GM21367 (cell line): ENCODE measurements at regions not wholly inside any gene's neighbourhood (a gene's known extent, or its start where the extent isn't known, plus 50 kb on each side); places are given as distances from the start of the nearest gene placed in this dataset.
A peak's percentile ranks its signal among the peaks of the same experiment; 100 is the strongest.
"Not testable (repeated sequence)": the region's sequence is repeated elsewhere in the genome, so short reads cannot be mapped to it uniquely, and the experiment has no call there.

Experiments
- ATAC-seq: cut with Tn5 transposase; IDR thresholded peaks from one replicate; pipeline ENCODE4 v1.9.1; 2021; ENCODE audit not compliant: unreplicated experiment

DNA sequence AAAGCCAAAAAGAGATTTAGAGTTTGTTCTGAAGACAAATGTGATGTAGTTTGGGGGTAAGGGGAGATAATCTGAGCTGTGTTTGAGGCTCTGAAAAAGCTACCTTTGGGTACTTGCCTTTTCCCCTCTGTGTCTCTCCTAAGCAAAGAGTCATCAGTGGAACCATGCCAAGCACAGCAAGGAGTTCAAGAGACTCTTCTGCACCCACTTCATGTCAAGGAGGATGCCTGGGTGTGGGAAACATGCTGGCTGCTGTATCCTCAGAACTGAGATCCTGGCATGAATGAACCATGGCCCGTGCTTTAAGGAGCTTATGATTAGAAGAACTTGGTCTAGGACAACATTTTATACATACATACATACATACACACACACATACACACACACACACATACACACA lies 142.9 kb downstream of the NOC3L start:
- no peak for ATAC-seq

DNA sequence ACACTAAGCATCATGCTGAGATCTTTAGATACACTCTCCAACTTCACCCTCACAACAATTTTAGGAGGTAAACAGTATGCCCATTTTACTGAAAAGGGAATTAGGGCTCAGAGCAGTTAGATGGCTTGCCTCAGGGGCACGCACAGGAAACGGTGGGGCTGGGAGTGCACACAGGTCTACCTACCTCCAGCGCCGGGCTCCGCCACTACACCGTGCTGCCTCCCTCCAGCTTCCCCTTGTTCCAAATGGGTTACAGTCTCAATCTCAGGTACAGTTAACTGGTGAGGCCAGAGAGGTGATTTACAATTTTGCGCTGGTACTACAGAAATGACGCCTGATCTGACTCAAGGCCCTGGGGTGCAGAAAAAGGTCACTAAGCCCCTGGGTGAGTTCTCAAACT lies 142.0 kb downstream of the NOC3L start:
- no peak for ATAC-seq

DNA sequence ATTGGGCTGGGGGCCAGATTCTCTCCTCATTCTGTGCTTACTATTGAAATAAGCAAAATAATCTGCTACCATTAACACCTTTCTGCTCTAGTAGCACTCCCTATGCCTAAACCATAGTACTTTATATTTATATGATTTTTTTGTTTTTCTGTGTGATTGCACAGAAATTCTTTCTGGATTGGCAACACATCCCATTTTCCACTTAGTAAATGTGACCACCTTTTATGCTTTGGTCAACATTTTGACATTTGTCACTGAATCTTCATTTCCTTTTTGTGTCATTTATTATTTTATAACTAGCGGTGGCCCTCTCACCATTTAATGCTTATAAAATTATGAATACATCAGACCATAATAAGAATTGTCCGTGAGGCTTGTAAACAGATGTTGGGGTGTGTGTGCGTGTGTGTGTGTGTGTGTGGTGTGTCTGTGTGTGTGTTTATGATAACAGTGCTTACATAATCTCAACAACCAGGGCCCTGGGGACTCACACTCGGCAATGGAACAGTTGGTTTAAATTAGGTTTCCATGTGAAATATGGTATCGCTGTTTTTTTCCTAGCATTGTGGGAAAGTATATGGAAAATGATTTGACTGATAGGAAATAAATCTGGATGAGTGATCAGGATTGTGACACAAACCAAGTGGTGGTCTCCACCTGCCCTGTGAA lies 138.9 kb downstream of the NOC3L start:
- no peak for ATAC-seq

DNA sequence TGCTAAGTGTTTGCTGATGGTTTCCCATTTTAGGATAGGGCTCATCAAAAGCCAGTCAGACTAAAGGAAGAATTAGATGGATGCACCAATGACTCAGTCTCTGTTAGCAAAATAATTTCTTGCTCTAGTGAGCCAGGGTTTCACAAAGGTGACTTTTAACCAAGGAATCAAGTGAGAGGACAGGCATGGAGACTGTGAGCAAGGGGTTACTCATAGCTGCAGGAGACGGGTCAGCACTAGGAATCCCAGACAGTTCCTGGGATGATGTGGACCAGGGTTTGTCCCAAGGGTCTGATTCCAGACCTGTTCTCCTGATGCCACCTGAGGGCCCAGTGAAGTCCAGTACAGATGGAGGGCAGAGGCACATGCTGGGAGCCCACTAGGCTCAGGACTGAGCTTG lies 138.1 kb downstream of the NOC3L start:
- ATAC-seq, result no peak

DNA sequence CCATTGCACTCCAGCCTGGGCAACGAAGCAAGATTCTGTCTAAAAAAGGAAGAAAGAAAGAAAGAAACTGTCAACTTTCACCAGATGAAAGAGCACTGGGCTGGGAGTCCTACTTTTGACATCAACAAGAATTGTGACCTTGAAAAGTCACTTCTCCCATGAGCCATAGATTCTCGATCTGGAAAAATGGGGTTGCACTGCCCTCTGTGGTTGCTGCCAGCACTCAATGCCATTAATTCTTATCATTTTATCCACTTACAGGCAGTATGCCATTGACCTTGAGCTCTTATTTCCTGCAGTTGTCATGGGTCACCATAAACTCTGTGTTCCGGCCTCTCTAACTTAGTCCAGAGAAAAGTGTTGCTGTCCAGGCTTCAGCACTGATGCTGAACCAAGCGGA lies 137.2 kb downstream of the NOC3L start:
- ATAC-seq, result no peak

DNA sequence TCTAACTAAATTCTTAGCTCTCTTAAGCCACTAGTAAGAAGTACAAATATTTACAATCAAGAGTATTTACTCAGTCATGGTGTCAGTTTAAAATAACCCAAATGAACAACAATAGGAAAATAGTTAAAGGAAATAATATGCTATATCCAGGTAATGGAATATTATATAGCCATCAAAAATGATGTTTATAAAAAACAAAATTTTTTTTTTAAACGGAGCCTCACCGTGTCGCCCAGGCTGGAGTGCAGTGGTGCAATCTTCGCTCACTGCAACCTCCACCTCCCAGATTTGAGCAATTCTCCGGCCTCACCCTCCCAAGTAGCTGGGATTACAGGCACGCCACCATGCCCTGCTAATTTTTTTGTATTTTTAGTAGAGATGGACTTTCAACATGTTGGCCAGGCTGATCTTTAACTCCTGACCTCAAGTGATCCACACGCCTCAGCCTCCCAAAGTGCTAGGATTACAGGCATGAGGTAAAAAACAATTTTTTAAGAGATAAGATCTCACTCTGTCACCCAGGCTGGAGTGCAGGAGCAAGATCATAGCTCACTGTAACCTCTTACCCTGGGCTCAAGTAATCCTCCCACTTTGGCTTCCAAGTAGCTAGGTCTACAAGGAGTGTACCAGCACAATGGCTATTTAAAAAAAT lies 132.5 kb downstream of the NOC3L start:
- no peak for ATAC-seq

DNA sequence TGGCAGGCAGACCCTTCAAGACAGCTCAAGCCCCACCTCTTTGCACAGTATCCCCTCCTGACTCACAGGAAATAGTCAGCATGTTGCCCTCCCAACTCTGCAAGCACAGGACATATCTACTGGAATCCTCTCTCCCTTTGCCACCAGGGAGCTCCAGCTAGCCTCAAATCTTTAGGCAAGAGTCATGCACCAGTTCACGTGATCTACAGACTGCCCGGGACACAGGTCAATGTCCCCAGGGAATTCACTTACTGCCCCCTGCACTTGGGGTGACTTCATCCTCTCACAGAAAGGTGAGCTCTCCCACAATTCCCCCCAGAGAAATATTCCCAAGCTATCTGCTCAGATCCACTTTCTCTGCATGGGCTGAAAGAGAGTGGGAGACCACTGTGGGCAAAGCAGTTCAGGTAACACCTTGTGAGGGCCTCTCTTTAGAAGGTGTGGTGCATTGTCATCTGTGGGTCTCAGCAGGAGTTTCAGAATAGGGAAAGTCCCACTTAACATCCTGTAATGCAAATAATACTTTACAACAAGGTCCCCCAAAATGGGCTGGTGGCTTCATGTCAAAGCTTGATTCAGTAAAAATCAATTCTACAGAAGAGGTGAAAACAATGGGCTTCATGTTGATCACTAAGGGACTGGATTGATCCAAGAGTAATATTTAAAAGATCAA lies 129.9 kb downstream of the NOC3L start:
- ATAC-seq, result peak; percentile 53

DNA sequence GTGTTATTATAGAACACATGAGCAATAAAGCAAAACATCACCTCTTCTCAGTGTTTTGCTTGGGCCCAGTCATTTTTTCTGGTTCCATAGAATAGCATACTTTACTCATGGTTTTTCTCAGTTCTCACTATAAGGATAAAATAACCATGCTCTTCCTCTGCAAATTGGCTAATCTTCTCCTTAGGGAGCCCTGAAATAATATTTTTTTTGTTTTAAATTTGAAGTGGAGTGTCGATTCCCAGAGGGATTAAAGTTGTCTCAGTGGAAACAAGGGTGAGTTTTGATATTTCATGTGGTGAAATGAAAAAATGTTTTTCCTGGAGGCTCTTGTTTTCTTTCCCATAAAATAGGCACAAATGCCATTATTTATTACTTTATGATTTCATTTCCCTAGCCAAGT lies 127.3 kb downstream of the NOC3L start:
- ATAC-seq, result no peak

DNA sequence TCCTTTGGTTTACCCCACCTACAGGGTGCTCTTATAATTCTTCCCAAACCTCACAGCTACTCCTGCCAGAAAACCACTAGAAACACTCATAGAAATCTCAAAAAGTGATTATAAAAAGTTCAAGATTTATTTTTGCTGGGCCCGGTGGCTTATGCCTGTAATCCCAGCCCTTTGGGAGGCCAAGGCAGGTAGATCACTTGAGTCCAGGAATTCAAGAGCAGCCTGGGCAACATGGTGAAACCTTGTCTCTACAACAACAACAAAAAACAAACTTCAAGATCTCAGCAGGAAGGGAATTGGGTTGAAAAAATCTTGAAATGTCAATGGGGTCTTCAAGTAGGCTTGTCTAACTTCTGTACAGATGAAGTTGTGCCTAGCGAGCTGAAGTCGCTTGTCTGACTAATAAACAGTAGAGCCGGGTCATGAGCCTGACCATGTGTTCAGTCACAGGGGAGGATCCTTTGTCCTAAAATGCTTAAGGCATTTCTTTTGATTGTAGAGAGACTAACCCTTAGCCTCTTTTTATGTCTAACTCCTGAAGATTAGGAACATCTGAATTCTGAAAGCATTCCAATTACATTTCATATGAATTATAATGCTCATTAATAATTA lies 124.6 kb downstream of the NOC3L start:
- ATAC-seq, result no peak

DNA sequence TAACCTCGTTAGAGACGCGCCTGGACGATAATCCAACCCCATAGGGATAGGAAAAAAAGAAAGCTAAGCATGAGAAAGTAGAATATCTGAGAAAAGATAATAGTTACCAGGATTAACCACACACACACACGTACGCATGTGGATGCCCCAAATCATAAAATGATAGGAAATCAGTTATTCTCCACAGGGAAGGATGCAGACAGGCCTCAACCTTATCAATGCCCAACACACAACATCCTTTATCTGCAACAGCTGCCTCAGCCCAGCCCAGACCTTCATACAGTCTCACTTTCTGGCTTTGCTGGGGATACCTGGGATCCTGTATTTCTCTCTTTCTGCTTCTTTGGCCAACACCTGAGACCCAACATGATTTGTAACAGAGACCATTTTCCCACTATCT lies 123.0 kb downstream of the NOC3L start:
- ATAC-seq, result no peak

DNA sequence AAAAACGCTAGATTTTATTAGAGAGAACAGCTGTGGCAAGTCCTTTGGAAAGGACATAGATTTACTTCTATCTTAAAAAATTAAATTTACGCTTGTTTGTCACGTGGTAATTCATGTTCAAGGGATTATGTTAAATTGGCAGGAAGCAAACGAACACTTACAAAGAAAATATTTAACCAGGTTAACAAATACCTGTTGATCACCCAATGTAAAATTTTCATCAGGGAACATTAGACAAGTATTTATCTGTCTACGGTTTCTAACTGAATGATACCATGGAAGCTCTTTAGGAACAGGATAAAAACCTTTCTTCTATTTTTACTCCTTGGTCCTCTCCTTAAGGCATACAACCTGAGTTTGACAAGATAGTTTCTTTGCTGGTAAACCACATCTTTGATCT lies 122.2 kb downstream of the NOC3L start:
- ATAC-seq, result no peak

DNA sequence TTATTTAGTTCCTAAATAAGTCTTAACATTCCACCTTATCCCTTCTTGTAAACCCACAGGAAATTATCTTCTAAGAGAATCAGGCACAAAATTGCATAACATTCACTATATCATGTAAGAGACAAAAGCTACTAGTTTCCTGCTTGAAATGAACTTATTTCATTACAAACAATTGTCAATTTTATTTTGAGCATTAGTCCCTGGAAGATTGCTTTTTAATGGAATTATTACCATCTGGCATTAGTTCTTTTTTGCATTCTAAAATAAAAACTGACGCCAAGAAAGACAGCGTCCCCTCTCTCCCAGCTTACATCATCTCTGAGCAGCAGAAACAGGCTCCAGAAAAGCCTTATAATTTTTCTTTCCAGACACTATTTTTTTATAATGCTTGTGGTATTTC lies 121.8 kb downstream of the NOC3L start:
- no peak for ATAC-seq

DNA sequence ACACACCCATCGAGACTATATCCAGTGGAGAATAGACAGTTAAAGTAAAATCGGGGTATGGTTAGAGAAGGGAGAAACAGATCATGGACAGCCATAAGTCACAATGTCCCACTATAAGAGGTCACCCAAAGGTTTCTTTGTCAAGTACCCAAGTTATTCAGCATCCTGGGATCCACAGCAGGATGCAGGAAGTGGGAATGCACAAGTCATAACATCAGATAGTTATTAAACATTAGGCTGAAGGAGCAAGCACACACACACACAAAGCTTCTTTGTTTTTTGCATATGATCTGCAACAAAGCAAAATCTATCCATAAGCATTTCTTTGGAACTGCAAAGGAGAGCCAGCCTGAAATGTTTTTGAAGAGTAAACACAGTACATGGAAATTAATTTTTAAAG lies 111.6 kb downstream of the NOC3L start:
- no peak for ATAC-seq

DNA sequence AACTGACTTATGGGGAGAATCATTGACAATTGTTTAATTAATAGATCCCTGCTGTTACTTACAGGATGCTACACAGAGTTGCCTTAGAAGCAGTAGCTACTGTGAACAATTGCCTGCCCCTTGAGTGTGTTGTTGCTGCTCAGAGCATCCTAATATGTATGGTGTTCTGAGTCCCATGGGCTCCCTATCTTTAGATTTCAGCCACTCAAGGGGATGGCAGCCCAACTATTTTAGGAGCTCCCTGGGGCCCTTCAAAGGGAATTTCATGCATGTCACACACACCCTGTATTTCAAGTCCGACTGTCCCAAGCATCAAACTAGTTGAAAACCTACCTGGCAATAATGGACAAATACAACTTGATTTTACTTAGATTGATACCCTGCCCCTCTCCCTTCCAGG lies 111.2 kb downstream of the NOC3L start:
- ATAC-seq, result no peak

DNA sequence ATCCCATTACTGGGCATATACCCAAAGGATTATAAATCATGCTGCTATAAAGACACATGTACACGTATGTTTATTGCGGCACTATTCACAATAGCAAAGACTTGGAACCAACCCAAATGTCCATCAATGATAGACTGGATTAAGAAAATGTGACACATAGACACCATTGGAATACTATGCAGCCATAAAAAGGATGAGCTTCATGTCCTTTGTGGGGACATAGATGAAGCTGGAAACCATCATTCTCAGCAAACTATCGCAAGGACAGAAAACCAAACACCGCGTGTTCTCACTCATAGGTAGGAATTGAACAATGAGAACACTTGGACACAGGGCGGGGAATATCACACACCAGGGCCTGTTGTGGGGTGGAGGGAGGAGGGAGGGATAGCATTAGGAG lies 105.3 kb downstream of the NOC3L start:
- ATAC-seq, result not testable (repeated sequence)

DNA sequence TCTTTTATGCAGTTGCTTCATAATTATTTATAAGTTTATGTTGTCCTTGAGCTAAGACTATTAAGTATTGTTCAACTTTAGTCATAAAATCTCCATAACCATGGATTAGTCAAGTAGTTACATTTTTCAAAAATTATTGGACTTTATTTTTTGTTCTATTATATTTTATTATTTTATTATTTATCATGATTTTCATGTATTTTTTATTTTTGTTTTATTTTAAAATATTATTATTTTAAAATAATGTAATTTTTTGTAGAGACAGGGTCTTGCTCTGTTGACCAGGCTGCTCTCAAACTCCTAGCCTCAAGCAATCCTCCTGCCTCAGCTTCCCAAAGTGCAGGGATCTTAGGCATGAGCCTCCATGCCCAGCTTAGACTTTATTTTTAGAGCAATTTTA lies 102.3 kb downstream of the NOC3L start:
- ATAC-seq, result no peak

DNA sequence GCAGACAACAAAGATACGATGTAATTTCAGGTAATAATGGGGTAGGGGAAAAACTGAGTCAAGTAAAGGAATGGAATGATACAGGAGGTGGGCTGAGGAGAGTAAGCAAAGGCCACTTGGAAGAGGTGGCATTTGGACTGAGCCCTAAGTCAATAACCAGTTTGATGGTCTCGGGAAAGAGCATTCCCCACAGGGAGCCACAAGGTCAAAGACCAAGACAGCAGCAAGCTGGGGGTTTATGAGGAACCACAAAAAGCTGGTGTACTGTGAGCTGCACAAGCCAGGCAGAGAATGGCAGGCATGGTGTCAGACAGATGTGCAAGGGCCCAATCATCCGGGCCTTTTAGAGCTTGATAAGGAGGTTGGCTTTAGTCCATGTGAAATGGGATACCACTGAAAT lies 98.7 kb downstream of the NOC3L start:
- ATAC-seq, result no peak

DNA sequence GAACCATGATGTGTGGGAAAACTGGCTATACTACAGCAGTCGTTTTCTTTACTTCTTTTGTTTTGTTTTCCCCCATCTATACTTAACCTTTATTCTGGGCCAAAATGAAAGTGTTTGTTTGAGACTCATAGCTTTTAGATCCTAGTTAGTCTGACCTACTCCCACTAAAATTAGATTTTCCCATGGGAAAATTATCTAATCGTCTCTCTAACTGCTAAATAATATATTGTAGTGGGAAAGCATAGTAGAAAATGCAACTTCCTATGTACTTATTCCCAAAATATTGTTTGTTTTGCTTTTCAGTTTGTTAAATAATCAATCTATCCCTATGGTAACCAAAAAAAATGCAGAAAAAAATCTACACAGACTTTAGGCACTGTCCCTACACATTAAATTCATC lies 96.6 kb downstream of the NOC3L start:
- ATAC-seq, result no peak

DNA sequence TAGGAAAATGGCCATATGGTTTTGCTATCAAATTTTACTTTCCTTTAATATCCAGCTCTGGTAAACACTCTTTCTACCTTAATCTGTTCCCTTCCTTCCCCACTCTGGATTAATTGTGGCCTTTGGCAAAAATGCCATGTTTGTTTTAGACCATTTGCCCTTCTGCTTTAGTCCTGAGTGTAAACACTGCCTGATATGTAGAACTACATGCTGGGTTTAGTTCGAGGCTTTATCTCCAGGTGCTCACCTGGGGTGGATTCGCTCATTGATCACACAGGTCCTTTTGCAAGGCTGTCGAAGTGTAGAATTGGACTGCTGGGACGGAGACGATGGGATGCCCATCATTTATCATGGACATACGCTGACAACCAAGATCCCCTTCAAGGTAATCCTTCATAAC lies 94.1 kb downstream of the NOC3L start:
- ATAC-seq, result no peak

DNA sequence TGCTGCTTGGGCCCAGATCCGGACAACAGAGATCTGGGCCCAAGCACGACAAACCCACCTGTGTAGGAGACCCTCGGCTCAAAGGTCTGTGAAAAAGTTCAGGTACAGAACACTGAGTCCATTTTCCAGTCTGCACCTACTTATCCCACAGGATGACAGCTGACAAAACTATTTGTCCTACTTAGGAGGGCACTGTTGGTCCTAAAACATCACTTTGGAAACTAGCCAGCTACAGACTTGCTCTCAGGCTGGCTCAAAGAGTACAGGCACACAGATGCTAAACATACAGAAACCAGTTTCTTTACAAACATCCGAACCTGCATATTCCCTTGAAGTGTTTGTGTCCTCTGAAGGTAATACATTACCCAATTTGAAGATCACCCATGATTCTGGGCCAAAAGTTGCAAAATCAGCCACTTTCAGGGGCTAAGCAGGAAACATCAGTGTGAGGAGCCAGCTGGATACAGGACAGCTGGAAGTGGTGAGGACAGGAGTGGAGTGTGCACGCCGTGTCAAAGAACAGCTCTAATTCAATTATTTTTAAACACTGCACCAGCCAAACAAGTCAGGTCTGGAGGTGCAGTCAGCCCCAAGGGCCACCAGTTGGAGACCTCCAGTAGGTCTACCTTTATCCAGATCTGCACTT lies 88.5 kb downstream of the NOC3L start:
- no peak for ATAC-seq

DNA sequence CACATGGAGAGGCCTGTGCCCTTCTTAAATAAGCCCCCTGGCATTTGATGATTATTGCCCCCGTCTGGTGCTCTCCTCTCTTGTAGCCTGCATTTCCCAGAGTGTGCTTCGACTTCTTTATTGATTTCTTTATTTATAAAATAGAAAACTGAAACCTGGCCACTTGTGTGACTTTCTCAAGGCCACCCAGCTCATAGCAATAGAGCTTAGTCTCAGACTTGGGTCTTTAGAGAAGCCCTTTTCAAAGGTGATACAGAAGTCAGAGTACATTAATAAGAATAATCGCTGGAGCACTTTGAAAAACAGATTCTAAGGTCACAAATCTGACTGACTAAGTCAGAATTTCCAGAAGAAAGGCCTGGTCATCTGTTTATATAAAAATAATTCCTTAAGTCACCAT lies 86.6 kb downstream of the NOC3L start:
- ATAC-seq, result no peak

DNA sequence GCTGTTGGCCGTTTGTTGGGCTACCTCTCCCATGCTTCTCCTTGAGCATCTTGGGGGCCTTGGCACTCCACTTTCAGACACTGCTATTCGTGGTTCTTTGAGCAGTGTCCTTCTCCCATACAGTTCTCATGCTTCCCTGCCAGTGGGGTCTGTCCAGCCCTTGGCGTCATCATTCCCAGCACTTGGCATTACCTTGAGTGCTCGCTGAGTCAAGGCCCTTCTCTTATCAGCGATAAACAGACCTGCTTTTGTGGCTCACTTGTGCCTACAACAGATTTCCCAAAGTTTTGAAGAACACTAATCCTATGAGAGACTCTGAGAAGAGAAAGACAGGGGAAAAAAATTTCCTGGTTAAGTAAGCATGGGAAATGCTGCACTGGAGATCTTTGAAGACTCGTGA lies 85.3 kb downstream of the NOC3L start:
- no peak for ATAC-seq
